ENCODE measurements at regions not wholly inside any gene's neighbourhood (a gene's known extent, or its start where the extent isn't known, plus 50 kb on each side); places are given as distances from the start of the nearest gene placed in this dataset.

GRCh38 chr16:50451951-50452508 is 83.2 kb upstream of the BRD7 start:
- Histone ChIP-seq H4K20me1 (replicated peaks; ENCODE audit: control insufficient read depth, extremely low read depth, insufficient read depth, low read length) (no peaks in the 10 kb centered on the region), H3K9me3 (replicated peaks; ENCODE audit: control insufficient read depth, insufficient read depth, low read length) (no peaks in the 10 kb centered on the region), H3K79me2 (ENCODE audit: control insufficient read depth, insufficient read depth, low read length) (no peaks in the 10 kb centered on the region), H3K27ac (ENCODE audit: insufficient read depth, low read depth, low read length) (no peak overlapping the region), H3K4me2 (ENCODE audit: insufficient read depth, low read length) (no peak overlapping the region), H3K36me3 (ENCODE audit: control insufficient read depth in 2 of 2, extremely low read depth in 1 of 2, insufficient read depth in 2 of 2, low read length in 2 of 2) (no peaks in the 10 kb centered on the region), H3K9me1 (replicated peaks; ENCODE audit: control insufficient read depth, extremely low read depth, insufficient read depth, low read length) (no peaks in the 10 kb centered on the region), H3K4me1 (ENCODE audit: control insufficient read depth, extremely low read depth, insufficient read depth, low read length) (no peaks in the 10 kb centered on the region), H3K27me3 (ENCODE audit: control insufficient read depth in 2 of 2, insufficient read depth in 2 of 2, low read length in 2 of 2) (no peaks in the 10 kb centered on the region), H3K9ac (replicated peaks; ENCODE audit: extremely low read depth, insufficient read depth, low read length) (no peak overlapping the region), H3K4me3 (replicated peaks in 1 of 3; ENCODE audit: insufficient read depth in 1 of 3, low read depth in 1 of 3, low read length in 3 of 3) (no peak overlapping the region), H2AFZ (ENCODE audit: low read depth, low read length) (no peak overlapping the region)
- FAIRE-seq, result no peak
- dilution Hi-C loops (cut with MboI; ENCODE audit: extremely low pct_ligation_motif_present, low sequenced_read_pairs) (no loop called here), intact Hi-C loops (cut with micrococcal nuclease) (no loop called here)
- DNase-seq (ENCODE audit: low read depth, low spot score), result no peak
- TF ChIP-seq POLR2AphosphoS5 (IDR thresholded peaks at IDR 0.05; ENCODE audit: insufficient read depth, low read depth, low read length) (no peak), JUN (IDR thresholded peaks at IDR 0.05; ENCODE audit: borderline replicate concordance, insufficient read depth, insufficient read length, low read depth) (no peak), MYC (IDR thresholded peaks at IDR 0.05; ENCODE audit: low read depth, low read length) (no peak), EZH2 (IDR thresholded peaks at IDR 0.05; ENCODE audit: borderline replicate concordance, low read depth, low read length, severe bottlenecking) (no peak), GATA2 (IDR thresholded peaks at IDR 0.05; ENCODE audit: insufficient read depth, insufficient read length, low read depth, low read length) (no peak), POLR2A (IDR thresholded peaks at IDR 0.05; ENCODE audit: low read depth, low read length) (no peak), MAX (IDR thresholded peaks at IDR 0.05; ENCODE audit: insufficient read depth, insufficient read length) (no peak), FOS (IDR thresholded peaks at IDR 0.05; ENCODE audit: borderline replicate concordance, insufficient read depth, low read length) (no peak), CTCF (IDR thresholded peaks at IDR 0.05; ENCODE audit: extremely low read depth in 1 of 2, insufficient read depth in 1 of 2, low read depth in 1 of 2, low read length in 2 of 2) (no peak)
- POLR2A ChIA-PET, result no interaction called here
- BruUV-seq (replicated peaks), result no TSS peak
- CTCF ChIA-PET, result no interaction called here
